ENCODE measurements at regions not wholly inside any gene's neighbourhood (a gene's known extent, or its start where the extent isn't known, plus 50 kb on each side); places are given as distances from the start of the nearest gene placed in this dataset.

DNA sequence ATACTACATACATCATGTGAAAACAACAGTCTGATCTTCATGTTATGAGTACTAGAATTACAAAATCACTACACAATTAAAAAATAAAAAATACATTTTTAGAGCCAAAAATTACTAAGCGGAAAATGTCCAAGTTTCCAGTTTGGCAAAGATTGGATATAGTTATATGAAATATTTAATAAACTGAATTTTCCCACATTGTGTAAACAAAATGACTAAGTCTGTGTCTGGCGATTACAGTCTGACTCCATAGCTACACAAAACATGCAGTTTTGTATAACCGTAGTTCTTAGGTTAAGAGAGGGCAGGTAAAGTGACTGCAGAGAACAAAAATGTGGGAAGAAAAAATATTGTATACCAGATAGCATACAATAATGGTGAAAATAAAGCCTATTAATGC is 59.2 kb upstream of the TMEM47 start:
- H3K36me3 ChIP-seq (ENCODE audit: control insufficient read depth, insufficient read depth, low read length, severe bottlenecking), result no peaks in the 10 kb centered on the region
- no peak for DNase-seq (ENCODE audit: low read depth)
- H3K4me1 ChIP-seq (ENCODE audit: control insufficient read depth, insufficient read depth, low read length), result peaks cover 9% of the 10 kb centered on the region
- H3K9ac ChIP-seq (ENCODE audit: low read length), result no peak overlapping the region
- H3K4me3 ChIP-seq (ENCODE audit: low read length), result no peak overlapping the region
- H3K9me3 ChIP-seq (ENCODE audit: control insufficient read depth, low read length), result no peaks in the 10 kb centered on the region
- H3K27me3 ChIP-seq (replicated peaks; ENCODE audit: control insufficient read depth, insufficient read depth, low read length), result peaks cover 6% of the 10 kb centered on the region

- Histone ChIP-seq H3K36me3 (ENCODE audit: control insufficient read depth, insufficient read depth, low read length, severe bottlenecking) (no peaks in the 10 kb centered on the region), H3K4me1 (ENCODE audit: control insufficient read depth, insufficient read depth, low read length) (no peaks in the 10 kb centered on the region), H3K27me3 (replicated peaks; ENCODE audit: control insufficient read depth, insufficient read depth, low read length) (peaks cover 7% of the 10 kb centered on the region), H3K9ac (ENCODE audit: low read length) (no peak overlapping the region), H3K4me3 (ENCODE audit: low read length) (no peak overlapping the region), H3K9me3 (ENCODE audit: control insufficient read depth, low read length) (no peaks in the 10 kb centered on the region)
- DNase-seq (ENCODE audit: low read depth), result peak; percentile 19
Measured at GRCh38 chrX:34734383-34734782, 77.3 kb upstream of the TMEM47 start.

DNA sequence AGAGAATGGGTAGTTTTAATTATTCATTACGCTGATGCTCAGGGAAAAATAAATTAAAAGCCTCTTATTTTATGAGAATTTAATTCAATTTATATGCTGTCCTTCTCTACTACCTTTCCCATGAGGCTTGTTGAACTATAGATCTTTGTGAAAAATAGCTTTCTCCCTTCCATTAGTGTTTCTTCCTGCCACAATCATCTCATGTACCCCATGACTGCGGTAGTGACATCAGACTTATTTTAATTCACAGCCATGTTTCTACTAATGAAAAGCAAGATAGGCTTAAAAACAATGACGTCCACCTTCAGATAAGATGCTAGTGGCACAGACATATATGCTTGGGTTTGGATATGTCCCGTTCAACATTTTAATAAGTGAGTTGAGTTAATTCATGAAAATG is 87.4 kb upstream of the TMEM47 start:
- H3K36me3 ChIP-seq (ENCODE audit: control insufficient read depth, insufficient read depth, low read length, severe bottlenecking), result no peaks in the 10 kb centered on the region
- no peak for DNase-seq (ENCODE audit: low read depth)
- no peaks in the 10 kb centered on the region for H3K27me3 ChIP-seq (replicated peaks; ENCODE audit: control insufficient read depth, insufficient read depth, low read length)
- no peaks in the 10 kb centered on the region for H3K4me1 ChIP-seq (ENCODE audit: control insufficient read depth, insufficient read depth, low read length)
- H3K4me3 ChIP-seq (ENCODE audit: low read length), result no peak overlapping the region
- no peaks in the 10 kb centered on the region for H3K9me3 ChIP-seq (ENCODE audit: control insufficient read depth, low read length)
- H3K9ac ChIP-seq (ENCODE audit: low read length), result no peak overlapping the region

- Histone ChIP-seq H3K9me3 (ENCODE audit: control insufficient read depth, low read length) (no peaks in the 10 kb centered on the region), H3K27me3 (replicated peaks; ENCODE audit: control insufficient read depth, insufficient read depth, low read length) (no peaks in the 10 kb centered on the region), H3K4me3 (ENCODE audit: low read length) (no peak overlapping the region), H3K4me1 (ENCODE audit: control insufficient read depth, insufficient read depth, low read length) (no peaks in the 10 kb centered on the region), H3K36me3 (ENCODE audit: control insufficient read depth, insufficient read depth, low read length, severe bottlenecking) (no peaks in the 10 kb centered on the region), H3K9ac (ENCODE audit: low read length) (no peak overlapping the region)
- DNase-seq (ENCODE audit: low read depth), result no peak
Measured at GRCh38 chrX:34749896-34750295, 92.8 kb upstream of the TMEM47 start.

DNA sequence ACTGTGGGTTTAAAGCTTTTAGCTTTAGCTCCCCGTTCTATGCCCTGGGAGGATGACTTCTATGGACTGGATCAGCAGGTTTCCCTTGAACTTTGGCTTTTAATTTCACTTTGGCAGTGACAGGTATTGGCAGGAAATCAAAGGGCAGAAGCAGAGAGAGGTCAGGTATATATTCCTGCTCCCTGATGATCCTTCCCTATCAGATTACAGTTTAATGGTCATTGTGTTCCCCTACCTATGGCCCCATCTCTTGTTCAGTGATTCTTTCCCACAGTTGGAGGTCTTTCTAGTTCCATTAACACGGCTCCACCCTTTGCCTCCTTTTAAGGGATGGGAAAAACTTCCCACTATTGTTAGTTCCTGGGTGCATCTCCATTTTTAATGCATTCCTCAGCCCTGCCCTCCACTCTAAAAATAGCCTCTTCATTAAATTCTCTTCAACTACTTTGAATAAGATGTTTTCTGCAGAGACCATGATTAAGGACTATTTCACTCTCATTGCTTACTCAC is 107.8 kb upstream of the TMEM47 start:
- Histone ChIP-seq H3K4me1 (ENCODE audit: control insufficient read depth, insufficient read depth, low read length) (no peaks in the 10 kb centered on the region), H3K27me3 (replicated peaks; ENCODE audit: control insufficient read depth, insufficient read depth, low read length) (peaks cover 5% of the 10 kb centered on the region), H3K36me3 (ENCODE audit: control insufficient read depth, insufficient read depth, low read length, severe bottlenecking) (no peaks in the 10 kb centered on the region), H3K4me3 (ENCODE audit: low read length) (no peak overlapping the region), H3K9ac (ENCODE audit: low read length) (no peak overlapping the region), H3K9me3 (ENCODE audit: control insufficient read depth, low read length) (no peaks in the 10 kb centered on the region)
- DNase-seq (ENCODE audit: low read depth), result no peak

DNA sequence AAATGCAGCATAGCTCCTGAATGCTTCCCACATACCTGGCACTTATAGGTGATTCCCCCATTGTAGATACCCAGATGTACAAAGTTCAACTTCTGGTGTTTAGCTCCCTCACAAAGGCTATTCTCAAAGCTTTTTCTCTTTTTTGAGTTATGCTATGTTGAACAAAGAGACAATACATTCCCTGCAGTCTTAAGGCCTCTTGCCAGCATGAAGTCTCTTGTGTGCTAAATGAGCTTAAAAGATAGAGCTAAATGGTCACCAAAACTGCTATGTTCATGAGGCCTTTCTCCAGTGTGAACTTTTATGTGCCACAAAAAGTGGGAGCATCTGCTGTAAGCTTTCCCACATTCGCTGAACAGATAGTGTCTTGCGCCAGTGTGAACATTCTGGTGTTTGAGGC is 111.2 kb upstream of the TMEM47 start:
- no peak for DNase-seq (ENCODE audit: low read depth)
- Histone ChIP-seq H3K27me3 (replicated peaks; ENCODE audit: control insufficient read depth, insufficient read depth, low read length) (peaks cover 5% of the 10 kb centered on the region), H3K4me3 (ENCODE audit: low read length) (no peak overlapping the region), H3K4me1 (ENCODE audit: control insufficient read depth, insufficient read depth, low read length) (peaks cover 12% of the 10 kb centered on the region), H3K36me3 (ENCODE audit: control insufficient read depth, insufficient read depth, low read length, severe bottlenecking) (no peaks in the 10 kb centered on the region), H3K9me3 (ENCODE audit: control insufficient read depth, low read length) (no peaks in the 10 kb centered on the region), H3K9ac (ENCODE audit: low read length) (no peak overlapping the region)

- peak; percentile 55 for DNase-seq (ENCODE audit: low read depth)
- H3K4me1 ChIP-seq (ENCODE audit: control insufficient read depth, insufficient read depth, low read length), result peaks cover 12% of the 10 kb centered on the region
- no peak overlapping the region for H3K4me3 ChIP-seq (ENCODE audit: low read length)
- H3K9ac ChIP-seq (ENCODE audit: low read length), result no peak overlapping the region
- H3K36me3 ChIP-seq (ENCODE audit: control insufficient read depth, insufficient read depth, low read length, severe bottlenecking), result no peaks in the 10 kb centered on the region
- H3K27me3 ChIP-seq (replicated peaks; ENCODE audit: control insufficient read depth, insufficient read depth, low read length), result peaks cover 5% of the 10 kb centered on the region
- no peaks in the 10 kb centered on the region for H3K9me3 ChIP-seq (ENCODE audit: control insufficient read depth, low read length)
Measured at GRCh38 chrX:34770511-34770910, 113.4 kb upstream of the TMEM47 start.

- Histone ChIP-seq H3K9me3 (ENCODE audit: control insufficient read depth, low read length) (no peaks in the 10 kb centered on the region), H3K27me3 (replicated peaks; ENCODE audit: control insufficient read depth, insufficient read depth, low read length) (no peaks in the 10 kb centered on the region), H3K4me3 (ENCODE audit: low read length) (no peak overlapping the region), H3K36me3 (ENCODE audit: control insufficient read depth, insufficient read depth, low read length, severe bottlenecking) (no peaks in the 10 kb centered on the region), H3K4me1 (ENCODE audit: control insufficient read depth, insufficient read depth, low read length) (peaks cover 16% of the 10 kb centered on the region), H3K9ac (ENCODE audit: low read length) (no peak overlapping the region)
- DNase-seq (ENCODE audit: low read depth), result peak; percentile 72
Measured at GRCh38 chrX:34778916-34779315, 121.8 kb upstream of the TMEM47 start.

DNA sequence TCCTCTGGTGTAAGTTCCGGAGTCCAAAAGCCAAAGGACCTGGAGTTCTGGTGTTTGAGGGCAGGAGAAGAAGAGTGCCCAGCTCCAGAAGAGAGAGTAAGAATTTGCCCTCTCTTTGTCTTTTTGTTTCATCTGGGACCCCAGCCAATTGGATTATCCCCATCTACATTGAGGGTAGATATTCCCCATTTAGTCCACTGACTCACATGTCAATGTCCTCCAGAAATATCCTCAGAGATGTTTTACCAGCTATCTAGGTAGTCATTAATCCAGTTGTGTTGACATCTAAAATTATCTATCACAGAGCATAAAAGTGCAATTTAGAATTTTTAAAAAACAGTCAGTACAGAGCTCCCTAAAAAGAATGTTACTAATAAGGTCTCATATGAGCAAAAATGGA is 132.9 kb upstream of the TMEM47 start:
- Histone ChIP-seq H3K36me3 (ENCODE audit: control insufficient read depth, insufficient read depth, low read length, severe bottlenecking) (no peaks in the 10 kb centered on the region), H3K27me3 (replicated peaks; ENCODE audit: control insufficient read depth, insufficient read depth, low read length) (no peaks in the 10 kb centered on the region), H3K9me3 (ENCODE audit: control insufficient read depth, low read length) (peaks cover 10% of the 10 kb centered on the region), H3K4me1 (ENCODE audit: control insufficient read depth, insufficient read depth, low read length) (peaks cover 3% of the 10 kb centered on the region), H3K4me3 (ENCODE audit: low read length) (no peak overlapping the region), H3K9ac (ENCODE audit: low read length) (no peak overlapping the region)
- no peak for DNase-seq (ENCODE audit: low read depth)

DNA sequence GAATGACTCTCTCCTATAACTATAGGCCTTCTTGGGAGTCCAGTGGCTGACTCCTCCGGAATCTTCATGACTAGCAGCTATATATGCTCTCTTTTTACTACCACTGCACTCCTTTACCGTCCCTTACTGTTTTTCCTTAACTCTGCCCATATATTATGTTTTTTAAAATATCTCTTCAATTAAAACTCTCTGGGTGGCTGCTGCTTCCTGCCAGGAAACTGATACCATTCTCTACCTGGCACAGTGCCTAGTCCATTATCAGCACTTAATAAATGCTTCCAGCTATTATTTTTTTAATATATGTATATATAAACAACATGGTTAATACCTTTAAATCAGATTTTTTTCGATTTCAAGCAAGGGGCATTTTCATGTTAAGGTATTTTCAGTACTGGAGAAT is 136.6 kb upstream of the FAM47B start:
- Histone ChIP-seq H3K9ac (ENCODE audit: low read length) (no peak overlapping the region), H3K27me3 (replicated peaks; ENCODE audit: control insufficient read depth, insufficient read depth, low read length) (no peaks in the 10 kb centered on the region), H3K4me3 (ENCODE audit: low read length) (no peak overlapping the region), H3K36me3 (ENCODE audit: control insufficient read depth, insufficient read depth, low read length, severe bottlenecking) (no peaks in the 10 kb centered on the region), H3K4me1 (ENCODE audit: control insufficient read depth, insufficient read depth, low read length) (no peaks in the 10 kb centered on the region), H3K9me3 (ENCODE audit: control insufficient read depth, low read length) (no peaks in the 10 kb centered on the region)
- no peak for DNase-seq (ENCODE audit: low read depth)

DNA sequence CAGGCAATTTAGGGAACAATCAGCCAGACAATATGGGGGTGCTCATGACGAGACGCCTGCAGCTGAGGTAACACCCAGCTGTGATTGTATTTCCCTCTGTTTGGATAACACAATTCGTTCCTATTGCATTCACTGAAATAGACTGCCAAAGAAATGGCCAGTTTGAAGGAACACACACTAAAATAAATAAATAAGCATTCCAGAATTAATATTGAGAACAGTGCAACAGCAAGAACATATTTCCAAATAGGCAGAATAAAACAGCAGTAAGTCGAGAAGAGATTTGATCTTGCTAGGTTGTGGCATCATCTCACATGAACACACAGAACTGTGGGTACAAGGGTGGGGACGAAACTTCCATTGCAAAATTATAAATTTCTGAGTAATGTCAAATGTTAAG is 133.5 kb upstream of the FAM47B start:
- H3K4me1 ChIP-seq (ENCODE audit: control insufficient read depth, insufficient read depth, low read length), result no peaks in the 10 kb centered on the region
- H3K9ac ChIP-seq (ENCODE audit: low read length), result no peak overlapping the region
- peak; percentile 34 for DNase-seq (ENCODE audit: low read depth)
- H3K36me3 ChIP-seq (ENCODE audit: control insufficient read depth, insufficient read depth, low read length, severe bottlenecking), result no peaks in the 10 kb centered on the region
- no peak overlapping the region for H3K4me3 ChIP-seq (ENCODE audit: low read length)
- no peaks in the 10 kb centered on the region for H3K9me3 ChIP-seq (ENCODE audit: control insufficient read depth, low read length)
- H3K27me3 ChIP-seq (replicated peaks; ENCODE audit: control insufficient read depth, insufficient read depth, low read length), result no peaks in the 10 kb centered on the region

DNA sequence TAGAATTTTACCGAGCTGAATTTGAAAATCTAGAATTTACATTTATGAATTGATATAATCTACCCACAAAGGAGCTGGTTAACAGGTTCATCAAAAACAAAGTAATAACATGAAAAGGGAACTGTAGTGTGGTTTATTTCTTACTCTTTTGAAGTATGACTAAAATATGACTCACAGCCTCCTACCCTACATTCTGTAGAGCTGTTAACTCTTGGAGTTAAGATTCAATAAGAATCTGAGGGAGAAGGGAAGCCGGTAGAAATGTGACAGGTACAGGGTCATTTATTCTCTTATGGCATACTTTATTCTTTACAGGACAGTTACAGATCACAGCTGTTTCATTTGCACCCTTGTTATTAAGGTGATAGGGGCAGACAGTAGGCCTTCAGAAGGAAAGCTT is 132.2 kb upstream of the FAM47B start:
- DNase-seq (ENCODE audit: low read depth), result peak; percentile 30
- Histone ChIP-seq H3K9ac (ENCODE audit: low read length) (no peak overlapping the region), H3K9me3 (ENCODE audit: control insufficient read depth, low read length) (no peaks in the 10 kb centered on the region), H3K36me3 (ENCODE audit: control insufficient read depth, insufficient read depth, low read length, severe bottlenecking) (no peaks in the 10 kb centered on the region), H3K4me1 (ENCODE audit: control insufficient read depth, insufficient read depth, low read length) (no peaks in the 10 kb centered on the region), H3K4me3 (ENCODE audit: low read length) (no peak overlapping the region), H3K27me3 (replicated peaks; ENCODE audit: control insufficient read depth, insufficient read depth, low read length) (no peaks in the 10 kb centered on the region)

Measured in adipocyte (in vitro differentiated cells).